Nephron (organoid): ENCODE measurements at regions not wholly inside any gene's neighbourhood (a gene's known extent, or its start where the extent isn't known, plus 50 kb on each side); places are given as distances from the start of the nearest gene placed in this dataset.
A peak's percentile ranks its signal among the peaks of the same experiment; 100 is the strongest.

ENCODE experiments used
- H3K27ac Mint-ChIP-seq, 3 experiments: 2 replicates each; pipeline ENCODE4 v1.8.0; 2020; ENCODE audit warnings: mixed read lengths in 3 of 3, mild to moderate bottlenecking in 2 of 3, moderate library complexity in 1 of 3
- H3K27me3 Mint-ChIP-seq: 2 replicates; pipeline ENCODE4 v1.8.0; 2021; ENCODE audit warnings: low read depth, mild to moderate bottlenecking, moderate library complexity, mixed read lengths
- H3K36me3 Mint-ChIP-seq: 2 replicates; pipeline ENCODE4 v1.8.0; 2020; ENCODE audit warnings: low read depth, mixed read lengths
- H3K4me1 Mint-ChIP-seq: 2 replicates; pipeline ENCODE4 v1.8.0; 2020; ENCODE audit warnings: mixed read lengths
- H3K4me3 Mint-ChIP-seq, 3 experiments: 2 replicates each; pipeline ENCODE4 v1.8.0; 2020; ENCODE audit warnings: mild to moderate bottlenecking in 3 of 3, mixed read lengths in 3 of 3, moderate library complexity in 2 of 3
- H3K9me3 Mint-ChIP-seq: 2 replicates; pipeline ENCODE4 v1.8.0; 2020; ENCODE audit warnings: mixed read lengths
- CTCF ChIP-seq, 3 experiments: fragments of 200-600 bp; sonication (generic); IDR thresholded peaks; one replicate each; pipeline ENCODE4 v1.5.0; 2021; ENCODE audit warnings: antibody characterized with exemption in 3 of 3; ENCODE audit not compliant: unreplicated experiment in 3 of 3

GRCh38 chr9:89756891-89757537, 152.2 kb downstream of the GADD45G start:
- Mint-ChIP-seq H3K4me3 (no peak overlapping the region), H3K27me3 (peaks cover 4% of the 10 kb centered on the region)

GRCh38 chr9:89757776-89758528, 153.1 kb downstream of the GADD45G start:
- H3K4me3 Mint-ChIP-seq, result no peak overlapping the region
- peaks cover 4% of the 10 kb centered on the region for H3K27me3 Mint-ChIP-seq
- no peak overlapping the region for H3K27ac Mint-ChIP-seq
- TF ChIP-seq CTCF (IDR thresholded peaks at IDR 0.05; ENCODE audit: unreplicated experiment in 3 of 3), result no peak
- no peaks in the 10 kb centered on the region for H3K9me3 Mint-ChIP-seq
- H3K36me3 Mint-ChIP-seq, result no peaks in the 10 kb centered on the region
- H3K4me1 Mint-ChIP-seq, result peaks cover 11% of the 10 kb centered on the region

More at GRCh38 chr9:89756891-89757537, 152.2 kb downstream of the GADD45G start:
- Mint-ChIP-seq H3K27ac (no peak overlapping the region), H3K36me3 (no peaks in the 10 kb centered on the region), H3K4me1 (peaks cover 11% of the 10 kb centered on the region), H3K9me3 (no peaks in the 10 kb centered on the region)
- no peak for TF ChIP-seq CTCF (IDR thresholded peaks at IDR 0.05; ENCODE audit: unreplicated experiment in 3 of 3)

GRCh38 chr9:89759572-89759971, 154.8 kb downstream of the GADD45G start:
- Mint-ChIP-seq H3K4me1 (peaks cover 11% of the 10 kb centered on the region), H3K27me3 (peaks cover 11% of the 10 kb centered on the region)
- no peak for TF ChIP-seq CTCF (IDR thresholded peaks at IDR 0.05; ENCODE audit: unreplicated experiment in 3 of 3)

GRCh38 chr9:89760123-89760522, 155.3 kb downstream of the GADD45G start:
- no peak overlapping the region for H3K4me3 Mint-ChIP-seq
- H3K36me3 Mint-ChIP-seq, result no peaks in the 10 kb centered on the region
- TF ChIP-seq CTCF (IDR thresholded peaks at IDR 0.05; ENCODE audit: unreplicated experiment in 3 of 3), result no peak
- no peaks in the 10 kb centered on the region for H3K9me3 Mint-ChIP-seq
- peaks cover 11% of the 10 kb centered on the region for H3K4me1 Mint-ChIP-seq
- H3K27me3 Mint-ChIP-seq, result peaks cover 11% of the 10 kb centered on the region
- no peak overlapping the region for H3K27ac Mint-ChIP-seq

More at GRCh38 chr9:89759572-89759971, 154.8 kb downstream of the GADD45G start:
- Mint-ChIP-seq H3K4me3 (no peak overlapping the region), H3K36me3 (no peaks in the 10 kb centered on the region), H3K27ac (peak overlapping the region in 1 of 3 experiments; percentile 16), H3K9me3 (no peaks in the 10 kb centered on the region)

GRCh38 chr9:89764217-89764616, 159.4 kb downstream of the GADD45G start:
- H3K27ac Mint-ChIP-seq, result no peak overlapping the region
- H3K4me1 Mint-ChIP-seq, result no peaks in the 10 kb centered on the region
- peaks cover 7% of the 10 kb centered on the region for H3K27me3 Mint-ChIP-seq
- H3K36me3 Mint-ChIP-seq, result no peaks in the 10 kb centered on the region
- TF ChIP-seq CTCF (IDR thresholded peaks at IDR 0.05; ENCODE audit: unreplicated experiment in 3 of 3), result no peak
- H3K9me3 Mint-ChIP-seq, result no peaks in the 10 kb centered on the region
- H3K4me3 Mint-ChIP-seq, result no peak overlapping the region
